ENCODE measurements at regions not wholly inside any gene's neighbourhood (a gene's known extent, or its start where the extent isn't known, plus 50 kb on each side); places are given as distances from the start of the nearest gene placed in this dataset.
"Not testable (repeated sequence)": the region's sequence is repeated elsewhere in the genome, so short reads cannot be mapped to it uniquely, and the experiment has no call there.

- H3K14ac ChIP-seq (ENCODE audit: insufficient read depth, low read length) = no peak overlapping the region
- H4K20me1 ChIP-seq (ENCODE audit: control insufficient read depth, insufficient read depth, insufficient read length) = no peaks in the 10 kb centered on the region
- no peak overlapping the region for H3K18ac ChIP-seq (ENCODE audit: insufficient read length, low read depth, low read length)
- H2BK20ac ChIP-seq (ENCODE audit: low read depth, low read length, poor library complexity, severe bottlenecking) = no peak overlapping the region
- H2AFZ ChIP-seq (ENCODE audit: low read length) = no peak overlapping the region
- no peak overlapping the region for H3K4ac ChIP-seq (ENCODE audit: low read depth, low read length)
- H3K9ac ChIP-seq (ENCODE audit: extremely low read depth, insufficient read length, low read length) = no peak overlapping the region
- no peaks in the 10 kb centered on the region for H3K4me1 Mint-ChIP-seq
- no peak overlapping the region for H2AK5ac ChIP-seq (ENCODE audit: insufficient read length, low read length)
- no peak overlapping the region for H2BK15ac ChIP-seq (ENCODE audit: low read depth, low read length)
- H3K27me3 Mint-ChIP-seq (ENCODE audit: low read depth) = peaks cover 4% of the 10 kb centered on the region
- no peak overlapping the region for H4K5ac ChIP-seq (ENCODE audit: insufficient read length, low read depth, low read length)
- no peaks in the 10 kb centered on the region for H3K23me2 ChIP-seq (ENCODE audit: insufficient read length, low read depth, low read length, poor library complexity, severe bottlenecking)
- no peaks in the 10 kb centered on the region for H3K27me3 ChIP-seq (ENCODE audit: insufficient read depth, low read length)
- H3K79me2 ChIP-seq (ENCODE audit: insufficient read depth, low read length) = no peaks in the 10 kb centered on the region
- DNase-seq = no peak
- H3K23ac ChIP-seq (ENCODE audit: insufficient read length, low read depth, low read length) = no peak overlapping the region
- H2BK12ac ChIP-seq (ENCODE audit: insufficient read length, low read depth, low read length) = no peak overlapping the region
- no peak overlapping the region for H4K8ac ChIP-seq (replicated peaks; ENCODE audit: insufficient read length, low read depth, low read length)
- no peak overlapping the region for H4K91ac ChIP-seq (ENCODE audit: insufficient read length, low read depth, low read length)
- H3K4me3 Mint-ChIP-seq = no peak overlapping the region
- no peak overlapping the region for H3K27ac ChIP-seq (ENCODE audit: insufficient read length, low read depth, low read length)
- TF ChIP-seq CTCF (conservative IDR thresholded peaks at IDR 0.05) = no peak
- no peaks in the 10 kb centered on the region for H3K4me1 ChIP-seq (ENCODE audit: insufficient read depth, low read length)
- WGBS (ENCODE audit: extremely low coverage, insufficient read length, low lambda C conversion rate) = no CpG with 5 or more reads among the region's 3 CpGs
- H3K9me3 ChIP-seq (ENCODE audit: control insufficient read depth, low read depth, low read length) = no peaks in the 10 kb centered on the region
- H3K4me2 ChIP-seq (ENCODE audit: insufficient read depth, insufficient read length, low read length) = no peak overlapping the region
- peaks cover 27% of the 10 kb centered on the region in 2 experiments for H3K9me3 Mint-ChIP-seq
- no peaks in the 10 kb centered on the region for H3K79me1 ChIP-seq (ENCODE audit: insufficient read depth, low read depth, low read length, poor library complexity, severe bottlenecking)
- H3K56ac ChIP-seq (ENCODE audit: insufficient read length, low read depth, low read length) = no peak overlapping the region
- H3K36me3 Mint-ChIP-seq (ENCODE audit: insufficient read depth in 1 of 3, low read depth in 3 of 3) = peaks cover 6 to 21% (median 13%) of the 10 kb centered on the region in 3 experiments
- no peak overlapping the region for H3K27ac Mint-ChIP-seq
- H2BK5ac ChIP-seq (ENCODE audit: insufficient read length, low read length) = no peak overlapping the region
- no peak overlapping the region for H3T11ph ChIP-seq (ENCODE audit: low read length)
- H2BK120ac ChIP-seq (ENCODE audit: low read depth, low read length, poor library complexity, severe bottlenecking) = no peak overlapping the region
Measured at GRCh38 chr9:88917375-88917774, 73.9 kb upstream of the S1PR3 start.

DNA sequence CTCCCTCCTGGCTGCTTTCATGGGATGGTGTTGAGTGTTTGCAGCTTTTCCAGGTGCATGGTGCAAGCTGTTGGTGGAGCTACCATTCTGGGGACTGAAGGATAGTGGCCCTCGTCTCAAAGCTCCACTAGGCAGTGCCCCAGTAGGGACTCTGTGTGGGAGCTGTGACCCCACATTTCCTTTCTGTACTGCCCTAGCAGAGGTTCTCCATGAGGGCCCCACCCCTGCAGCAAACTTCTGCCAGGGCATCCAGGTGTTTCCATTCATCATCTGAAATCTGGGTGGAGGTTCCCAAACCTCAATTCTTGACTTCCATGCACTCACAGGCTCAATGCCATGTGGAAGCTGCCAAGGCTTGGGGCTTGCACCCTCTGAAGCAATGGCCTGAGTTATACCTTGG is 72.7 kb upstream of the S1PR3 start:
- H3K79me2 ChIP-seq (ENCODE audit: insufficient read depth, low read length); H2BK15ac ChIP-seq (ENCODE audit: low read depth, low read length); H3K27me3 Mint-ChIP-seq (ENCODE audit: low read depth); H3K9me3 ChIP-seq (ENCODE audit: control insufficient read depth, low read depth, low read length); H3K4me1 ChIP-seq (ENCODE audit: insufficient read depth, low read length); H3K79me1 ChIP-seq (ENCODE audit: insufficient read depth, low read depth, low read length, poor library complexity, severe bottlenecking); H4K8ac ChIP-seq (replicated peaks; ENCODE audit: insufficient read length, low read depth, low read length); H3K4ac ChIP-seq (ENCODE audit: low read depth, low read length); H3K27ac Mint-ChIP-seq; H3K4me2 ChIP-seq (ENCODE audit: insufficient read depth, insufficient read length, low read length); H3K4me3 Mint-ChIP-seq; H3K56ac ChIP-seq (ENCODE audit: insufficient read length, low read depth, low read length); H3K23me2 ChIP-seq (ENCODE audit: insufficient read length, low read depth, low read length, poor library complexity, severe bottlenecking); H2BK12ac ChIP-seq (ENCODE audit: insufficient read length, low read depth, low read length); H2BK120ac ChIP-seq (ENCODE audit: low read depth, low read length, poor library complexity, severe bottlenecking); H3T11ph ChIP-seq (ENCODE audit: low read length); H3K18ac ChIP-seq (ENCODE audit: insufficient read length, low read depth, low read length); H3K14ac ChIP-seq (ENCODE audit: insufficient read depth, low read length); H4K91ac ChIP-seq (ENCODE audit: insufficient read length, low read depth, low read length); H3K4me1 Mint-ChIP-seq; H3K23ac ChIP-seq (ENCODE audit: insufficient read length, low read depth, low read length); H2AFZ ChIP-seq (ENCODE audit: low read length); H2AK5ac ChIP-seq (ENCODE audit: insufficient read length, low read length); H3K27ac ChIP-seq (ENCODE audit: insufficient read length, low read depth, low read length); H2BK5ac ChIP-seq (ENCODE audit: insufficient read length, low read length); H3K9ac ChIP-seq (ENCODE audit: extremely low read depth, insufficient read length, low read length); H3K27me3 ChIP-seq (ENCODE audit: insufficient read depth, low read length); DNase-seq; H4K5ac ChIP-seq (ENCODE audit: insufficient read length, low read depth, low read length); H2BK20ac ChIP-seq (ENCODE audit: low read depth, low read length, poor library complexity, severe bottlenecking); H4K20me1 ChIP-seq (ENCODE audit: control insufficient read depth, insufficient read depth, insufficient read length): not testable (repeated sequence)
- Mint-ChIP-seq H3K9me3 (peaks cover 27 to 30% of the 10 kb centered on the region in 2 experiments), H3K36me3 (ENCODE audit: insufficient read depth in 1 of 3, low read depth in 3 of 3) (peaks cover 6 to 21% (median 13%) of the 10 kb centered on the region in 3 experiments)
- WGBS (ENCODE audit: extremely low coverage, insufficient read length, low lambda C conversion rate) = no CpG with 5 or more reads among the region's 1 CpG

All from H9 (cell line).